Coronary artery (tissue), 2 donors: ENCODE measurements at regions not wholly inside any gene's neighbourhood (a gene's known extent, or its start where the extent isn't known, plus 50 kb on each side); places are given as distances from the start of the nearest gene placed in this dataset.

Experiments
- DNase-seq: peaks from one replicate; pipeline ENCODE4 v3.0.0-alpha.2; 2017; ENCODE audit warnings: low spot score
- H3K27ac ChIP-seq, 2 donors: fragments of 200-600 bp; sonication (generic); one replicate each; pipeline ENCODE4 v1.5.1; 2016 to 2019
- H3K4me3 ChIP-seq: fragments of 200-600 bp; sonication (generic); 2 replicates; pipeline ENCODE4 v1.5.1; 2016; ENCODE audit warnings: mild to moderate bottlenecking, moderate library complexity
- TF ChIP-seq, protein P1 (sequence below): fragments of 200-600 bp; sonication (generic); IDR thresholded peaks from one replicate; pipeline ENCODE4 v1.5.1; 2019; ENCODE audit warnings: antibody characterized with exemption

DNA sequence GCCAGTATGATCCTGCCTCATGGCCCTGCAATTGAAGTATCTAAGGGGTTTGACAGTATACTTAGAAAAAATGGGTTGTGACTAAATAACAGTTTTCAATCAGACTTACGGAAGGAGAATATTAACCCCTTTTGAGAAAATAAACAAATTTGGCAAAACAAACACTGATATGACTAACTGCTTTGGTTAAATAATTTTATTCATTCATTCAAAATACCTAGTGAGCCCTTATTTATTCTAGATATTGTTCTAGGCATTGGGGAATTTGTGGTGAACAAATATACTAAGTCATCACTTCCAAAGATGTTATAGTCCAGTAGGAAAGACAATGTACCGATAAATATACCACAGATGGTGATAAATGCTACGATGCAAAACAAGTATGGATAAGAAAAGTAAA lies 358.7 kb downstream of the TGFB2 start:
- TF ChIP-seq, protein P1, sequence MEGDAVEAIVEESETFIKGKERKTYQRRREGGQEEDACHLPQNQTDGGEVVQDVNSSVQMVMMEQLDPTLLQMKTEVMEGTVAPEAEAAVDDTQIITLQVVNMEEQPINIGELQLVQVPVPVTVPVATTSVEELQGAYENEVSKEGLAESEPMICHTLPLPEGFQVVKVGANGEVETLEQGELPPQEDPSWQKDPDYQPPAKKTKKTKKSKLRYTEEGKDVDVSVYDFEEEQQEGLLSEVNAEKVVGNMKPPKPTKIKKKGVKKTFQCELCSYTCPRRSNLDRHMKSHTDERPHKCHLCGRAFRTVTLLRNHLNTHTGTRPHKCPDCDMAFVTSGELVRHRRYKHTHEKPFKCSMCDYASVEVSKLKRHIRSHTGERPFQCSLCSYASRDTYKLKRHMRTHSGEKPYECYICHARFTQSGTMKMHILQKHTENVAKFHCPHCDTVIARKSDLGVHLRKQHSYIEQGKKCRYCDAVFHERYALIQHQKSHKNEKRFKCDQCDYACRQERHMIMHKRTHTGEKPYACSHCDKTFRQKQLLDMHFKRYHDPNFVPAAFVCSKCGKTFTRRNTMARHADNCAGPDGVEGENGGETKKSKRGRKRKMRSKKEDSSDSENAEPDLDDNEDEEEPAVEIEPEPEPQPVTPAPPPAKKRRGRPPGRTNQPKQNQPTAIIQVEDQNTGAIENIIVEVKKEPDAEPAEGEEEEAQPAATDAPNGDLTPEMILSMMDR = no peak

DNA sequence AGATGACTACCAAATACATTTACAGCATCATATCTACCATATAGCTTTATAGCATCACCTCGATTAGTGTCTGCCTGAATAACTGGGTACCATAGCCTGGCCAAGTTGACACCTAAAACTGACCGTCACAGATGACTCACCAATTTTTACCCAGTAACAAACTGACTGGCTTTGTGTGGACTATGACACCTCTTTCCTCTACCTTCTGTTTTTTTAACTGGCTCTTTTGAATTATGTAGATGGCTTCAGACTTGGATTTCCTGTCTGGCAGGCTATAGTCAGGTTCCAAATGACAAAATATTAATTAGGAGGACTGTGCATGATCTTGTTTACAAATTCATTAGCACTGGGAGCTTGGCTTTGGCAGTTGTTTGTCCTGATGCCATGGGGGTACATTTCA lies 360.3 kb downstream of the TGFB2 start:
- Histone ChIP-seq H3K27ac (peak overlapping the region in 1 of 2 donors; percentile 17), H3K4me3 (no peak overlapping the region)
- DNase-seq = no peak
- TF ChIP-seq, protein P1 = no peak

More for the DNA sequence above, 358.7 kb downstream of the TGFB2 start:
- Histone ChIP-seq H3K27ac (no peak overlapping the region), H3K4me3 (no peak overlapping the region)
- DNase-seq = no peak

DNA sequence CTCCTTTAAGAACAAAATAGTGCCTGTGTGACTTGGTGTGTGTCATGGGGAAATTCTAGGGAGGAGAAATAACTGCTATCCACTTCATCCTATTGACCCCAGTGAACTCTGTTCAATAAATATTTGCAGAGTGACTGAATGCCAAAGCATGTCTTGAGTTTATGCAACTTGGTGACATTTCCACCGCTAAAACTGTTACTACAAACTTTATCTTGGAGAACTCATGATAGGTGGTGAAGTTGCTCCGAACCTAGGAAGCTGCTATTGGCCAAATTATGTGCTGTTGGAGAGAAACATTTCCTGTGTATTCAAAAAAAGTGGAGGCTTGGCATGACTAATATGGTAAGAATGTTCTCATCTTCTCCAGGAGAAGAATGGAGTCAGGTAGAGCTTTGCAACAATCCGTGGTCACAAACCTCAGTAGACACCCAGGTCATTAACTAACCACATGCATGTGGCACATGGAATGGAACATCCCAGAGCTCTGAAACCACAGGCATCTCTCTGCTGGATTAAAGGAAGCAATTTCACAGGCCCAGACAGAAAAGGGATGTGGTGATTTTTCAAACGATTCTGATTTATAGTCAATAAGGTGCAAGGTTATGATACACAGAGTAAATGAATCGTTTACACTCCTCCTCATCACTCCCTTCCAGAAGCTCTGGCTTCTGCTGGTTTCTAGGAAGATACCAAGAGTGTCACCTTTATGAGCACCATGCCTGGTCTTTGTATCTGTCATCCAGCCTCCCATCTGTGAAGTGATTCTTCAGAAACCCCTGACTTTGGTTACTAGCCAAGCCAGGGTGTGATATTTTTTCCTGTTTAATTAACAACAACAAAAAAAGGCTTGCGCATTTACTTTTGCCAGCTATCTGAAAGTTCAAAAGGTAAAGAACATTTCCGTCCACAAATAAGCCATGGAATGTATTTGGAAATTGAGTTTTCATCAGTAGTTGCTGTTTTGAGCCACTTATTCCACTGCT lies 361.1 kb downstream of the TGFB2 start:
- no peak overlapping the region for H3K4me3 ChIP-seq
- H3K27ac ChIP-seq = peak overlapping the region in 1 of 2 donors; percentile 24
- TF ChIP-seq, protein P1 = no peak
- no peak for DNase-seq

DNA sequence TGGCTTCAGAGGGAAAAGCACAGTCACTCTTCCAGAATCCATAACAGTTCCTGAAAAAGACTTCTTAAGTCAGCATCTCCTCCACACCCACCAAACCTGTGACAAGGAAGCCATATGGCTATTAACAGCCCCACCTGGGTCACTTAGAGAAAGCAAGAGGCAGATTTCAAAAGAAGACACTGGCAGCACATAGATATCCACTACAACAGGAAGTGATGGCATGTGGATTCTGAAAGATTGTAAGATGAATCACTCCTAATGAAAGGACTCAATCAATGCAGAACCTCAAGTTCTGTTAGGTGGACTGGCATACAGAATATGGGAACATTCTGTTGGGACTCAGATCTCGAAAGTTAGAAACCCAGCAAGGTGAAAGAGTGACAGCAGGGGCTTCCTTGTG lies 365.9 kb downstream of the TGFB2 start:
- TF ChIP-seq, protein P1 = no peak
- H3K4me3 ChIP-seq = no peak overlapping the region
- no peak for DNase-seq
- H3K27ac ChIP-seq = no peak overlapping the region

DNA sequence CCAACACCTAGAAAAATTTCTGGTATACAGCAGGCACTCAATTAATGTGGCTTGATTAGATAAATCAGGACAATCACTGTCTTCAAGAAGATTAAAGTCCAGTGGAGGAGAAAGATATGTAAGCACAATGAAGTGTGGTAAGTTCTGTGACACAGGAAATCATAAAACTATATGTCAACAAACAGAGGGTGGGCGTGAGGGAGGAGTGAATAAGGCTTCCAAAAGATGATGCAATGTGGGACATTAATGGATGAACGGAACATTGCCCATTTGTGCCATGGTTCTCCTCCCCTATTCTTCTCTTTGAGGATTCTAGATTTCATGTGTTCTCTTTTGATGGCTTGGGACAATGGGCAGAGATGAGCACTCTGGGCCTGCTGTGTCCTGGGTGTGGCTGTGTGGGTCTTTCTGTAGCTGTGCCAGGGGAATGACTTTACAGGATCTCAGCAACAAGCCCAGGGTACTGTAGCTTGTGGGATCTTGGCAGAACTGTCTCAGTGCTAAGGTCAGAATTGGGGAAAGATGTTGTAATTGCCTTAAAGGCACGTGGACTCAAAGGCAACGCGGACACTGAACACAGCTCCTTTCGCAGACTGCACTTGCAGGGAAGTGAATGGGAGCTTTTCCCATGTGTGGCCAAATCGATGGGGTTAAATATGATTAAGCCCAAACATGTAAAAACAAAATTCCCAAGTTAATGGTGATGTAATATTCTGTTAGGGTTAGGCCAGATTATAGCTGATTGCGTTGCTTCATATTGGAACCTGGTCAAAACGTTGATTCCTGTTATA lies 366.9 kb downstream of the TGFB2 start:
- TF ChIP-seq, protein P1 = no peak
- no peak for DNase-seq
- no peak overlapping the region for H3K27ac ChIP-seq
- H3K4me3 ChIP-seq = no peak overlapping the region

DNA sequence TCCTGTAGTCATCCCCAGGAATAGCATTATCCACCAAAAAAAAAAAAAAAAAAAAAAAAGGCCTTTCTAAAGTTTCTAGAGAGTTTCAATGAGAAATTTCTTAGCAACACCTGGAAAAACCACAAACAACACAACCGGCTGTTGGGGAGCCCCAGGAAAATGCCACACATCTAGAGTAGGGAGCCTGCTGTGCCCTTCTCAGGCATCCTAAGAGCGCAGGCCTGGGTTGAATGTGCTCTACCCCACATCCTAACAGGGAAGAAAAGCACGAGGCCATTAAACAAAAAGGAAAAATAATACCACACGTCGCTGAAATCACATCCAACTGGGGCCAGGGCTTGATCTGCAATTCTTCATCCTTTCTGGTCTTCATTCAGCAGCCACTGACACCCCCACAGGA lies 367.5 kb downstream of the TGFB2 start:
- H3K27ac ChIP-seq = no peak overlapping the region
- TF ChIP-seq, protein P1 = no peak

More for the DNA sequence above, 367.5 kb downstream of the TGFB2 start:
- no peak overlapping the region for H3K4me3 ChIP-seq
- no peak for DNase-seq
